ENCODE measurements at regions not wholly inside any gene's neighbourhood (a gene's known extent, or its start where the extent isn't known, plus 50 kb on each side); places are given as distances from the start of the nearest gene placed in this dataset.

GRCh38 chr18:21997207-21998143 lies 171.9 kb upstream of the GATA6 start:
- no peak for DNase-seq

DNA sequence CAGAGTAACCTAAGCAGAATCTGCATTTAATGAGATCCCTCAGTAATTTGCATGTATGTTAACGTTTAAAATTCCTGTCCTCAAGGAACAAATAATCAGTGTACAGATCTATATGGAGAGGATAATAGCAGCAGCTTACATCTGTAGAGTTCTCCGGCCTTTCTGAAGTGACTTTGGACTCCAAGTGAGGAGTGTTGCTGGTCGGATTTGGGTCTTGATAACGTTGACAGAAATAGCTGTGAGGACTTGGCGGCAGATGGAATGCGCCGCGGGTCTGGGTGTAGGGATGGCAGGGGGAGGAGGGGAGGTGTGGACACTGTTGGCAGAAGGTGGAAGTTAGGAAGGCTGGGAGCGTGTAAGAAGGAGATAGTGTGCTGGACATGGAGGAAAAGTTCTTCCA lies 170.9 kb upstream of the GATA6 start:
- no peak for DNase-seq

- no peak for DNase-seq
Measured at GRCh38 chr18:22001912-22002487, 167.4 kb upstream of the GATA6 start.

DNA sequence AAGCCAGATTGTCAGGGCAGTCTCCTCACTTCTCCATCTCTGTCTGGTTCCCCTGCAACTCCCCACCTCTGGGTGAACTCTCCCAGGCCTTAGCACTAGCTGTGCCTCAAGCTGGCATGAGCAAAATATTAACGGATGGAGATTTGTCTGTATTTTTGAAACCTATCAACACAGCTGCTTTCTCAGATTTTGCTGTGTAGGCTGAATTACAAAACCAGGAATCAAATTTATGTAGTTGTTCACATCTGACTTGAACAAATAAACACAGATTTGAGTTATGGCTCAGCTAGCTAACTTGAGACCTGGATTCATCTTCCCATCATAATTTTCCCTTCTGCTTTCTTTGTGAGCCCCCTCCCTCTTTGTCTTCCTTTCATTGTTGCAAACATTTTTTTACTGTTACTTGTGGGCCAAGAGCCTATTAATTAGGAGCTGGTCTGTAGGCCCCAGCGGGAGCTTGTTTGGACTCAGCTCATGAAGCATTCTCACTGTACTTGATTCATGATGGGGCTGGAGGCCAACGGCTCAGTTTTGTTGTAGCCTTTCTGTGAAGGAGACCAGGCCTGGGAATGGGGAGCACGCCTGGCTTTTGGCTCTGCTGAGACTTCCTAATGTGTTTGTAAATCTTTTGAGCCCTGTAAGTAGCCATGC lies 164.1 kb upstream of the GATA6 start:
- DNase-seq = no peak

DNA sequence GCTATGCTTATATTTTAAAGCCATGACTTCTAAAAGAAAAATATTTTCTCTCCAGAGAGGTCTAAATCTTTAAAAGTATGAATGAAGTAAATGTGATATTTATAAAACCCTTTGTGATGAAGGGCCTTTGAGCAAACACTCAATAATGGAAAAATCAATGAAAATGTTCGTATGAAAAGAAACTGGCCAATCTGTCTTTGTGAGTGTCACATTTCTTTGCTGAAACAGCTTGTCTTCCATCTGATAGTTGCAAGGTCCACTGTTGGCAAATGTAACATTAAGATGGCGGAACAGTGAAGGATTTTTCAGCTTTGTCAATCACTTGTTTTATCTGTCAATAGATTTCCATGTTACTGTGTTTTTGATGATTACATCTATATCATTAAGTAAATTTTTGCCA lies 162.9 kb upstream of the GATA6 start:
- no peak for DNase-seq

DNA sequence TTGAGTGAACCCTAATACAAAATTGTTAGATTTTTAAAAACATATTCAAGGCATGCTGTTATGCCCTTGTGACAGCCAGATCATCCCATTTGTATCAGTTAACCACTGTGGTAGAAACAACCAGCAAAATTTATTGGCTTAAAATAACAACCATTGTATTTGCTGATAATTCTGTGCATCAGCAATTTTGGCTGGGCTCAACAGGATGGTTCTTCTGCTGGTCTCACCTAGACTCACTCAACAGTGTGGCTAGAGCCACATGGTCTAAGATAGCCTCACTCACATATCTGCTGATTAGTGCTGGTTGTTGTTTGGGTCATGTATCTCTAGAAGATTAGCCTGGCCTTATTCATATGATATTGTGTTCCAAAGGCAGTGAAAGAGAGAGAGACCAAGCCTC lies 160.1 kb upstream of the GATA6 start:
- DNase-seq = no peak

- DNase-seq = no peak
Measured at GRCh38 chr18:22013993-22014392, 155.4 kb upstream of the GATA6 start.

DNA sequence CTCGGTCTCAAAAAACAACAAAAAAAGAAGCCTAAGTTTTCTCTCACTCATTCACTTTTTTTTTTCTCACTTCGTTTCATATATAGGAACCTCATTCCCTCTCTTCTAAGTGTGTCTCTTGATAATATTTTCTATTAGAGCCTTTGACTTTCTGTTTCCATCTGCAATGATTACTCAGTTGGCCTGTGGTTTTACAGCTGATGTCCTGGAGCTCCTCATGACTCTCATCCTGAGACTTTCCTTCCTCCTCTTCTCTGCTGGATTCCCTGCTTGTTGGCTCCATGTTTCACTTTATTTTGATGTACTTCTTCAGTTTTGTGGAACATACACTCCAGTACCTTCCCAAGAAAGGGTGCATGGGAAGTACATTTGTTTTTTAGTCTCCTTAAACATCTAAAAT lies 154.2 kb upstream of the GATA6 start:
- no peak for DNase-seq

DNA sequence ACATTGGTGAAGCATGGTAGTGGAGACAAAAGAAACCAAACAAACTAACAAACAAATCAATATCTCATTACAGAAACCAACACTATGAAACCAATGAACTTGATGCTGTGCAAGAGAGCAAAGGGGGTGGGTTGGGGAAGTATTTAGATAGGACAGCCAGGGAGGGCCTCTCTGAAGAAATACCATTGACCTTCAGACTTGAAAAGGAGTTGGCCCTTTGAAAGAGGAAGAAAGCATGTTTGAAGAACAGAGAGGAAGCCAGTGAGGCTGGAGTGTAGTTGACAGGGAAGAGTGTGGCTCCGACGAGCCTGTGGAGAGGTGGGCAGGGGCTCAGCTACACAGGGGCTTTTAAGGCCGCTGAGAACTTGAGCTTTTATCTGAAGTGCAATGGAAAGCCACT lies 151.0 kb upstream of the GATA6 start:
- DNase-seq = no peak

DNA sequence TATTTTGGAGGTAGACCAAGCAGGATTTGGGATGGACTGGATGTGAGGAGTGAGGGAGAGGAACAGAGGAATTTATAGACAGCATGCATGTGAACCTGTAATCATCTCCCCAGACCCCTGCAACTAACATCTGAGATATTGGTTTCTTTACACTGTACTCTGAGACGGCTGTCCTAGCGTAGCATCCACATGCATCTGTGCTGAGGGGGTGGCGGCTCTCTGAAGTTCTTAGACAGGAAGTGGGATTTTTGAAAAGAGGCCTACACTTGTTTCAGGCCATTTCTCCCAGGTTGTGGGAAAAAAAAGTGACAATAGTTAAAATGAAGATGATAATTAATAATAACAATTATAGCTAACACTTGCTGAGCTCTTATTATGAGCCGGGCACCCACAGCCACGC lies 150.2 kb upstream of the GATA6 start:
- DNase-seq = no peak

- DNase-seq = no peak
Measured at GRCh38 chr18:22020127-22020866, 149.1 kb upstream of the GATA6 start.

DNA sequence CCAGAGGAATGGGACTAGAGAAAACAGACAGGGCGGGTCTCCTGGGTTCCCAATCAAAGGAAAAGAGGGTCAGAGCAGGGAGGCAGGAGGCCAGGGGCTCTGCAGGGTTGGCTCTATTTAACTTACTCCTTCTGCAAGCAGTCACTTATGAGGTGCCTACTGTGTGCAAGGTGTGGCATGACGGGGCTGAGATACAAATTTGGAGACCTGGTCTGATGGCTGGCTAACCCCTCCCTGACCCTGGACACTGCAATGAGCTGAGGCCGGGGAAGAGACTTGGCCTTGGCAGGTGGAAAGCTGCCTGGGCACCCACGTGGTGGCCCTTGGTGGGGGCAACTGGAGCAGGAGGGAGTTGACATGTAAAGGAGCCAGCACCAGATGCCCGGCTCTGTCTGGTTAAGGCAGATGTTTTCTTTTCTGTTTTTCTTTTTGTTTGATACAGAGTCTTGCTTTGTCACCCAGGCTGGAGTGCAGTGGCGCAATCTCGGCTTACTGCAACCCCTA lies 148.5 kb upstream of the GATA6 start:
- DNase-seq = no peak

DNA sequence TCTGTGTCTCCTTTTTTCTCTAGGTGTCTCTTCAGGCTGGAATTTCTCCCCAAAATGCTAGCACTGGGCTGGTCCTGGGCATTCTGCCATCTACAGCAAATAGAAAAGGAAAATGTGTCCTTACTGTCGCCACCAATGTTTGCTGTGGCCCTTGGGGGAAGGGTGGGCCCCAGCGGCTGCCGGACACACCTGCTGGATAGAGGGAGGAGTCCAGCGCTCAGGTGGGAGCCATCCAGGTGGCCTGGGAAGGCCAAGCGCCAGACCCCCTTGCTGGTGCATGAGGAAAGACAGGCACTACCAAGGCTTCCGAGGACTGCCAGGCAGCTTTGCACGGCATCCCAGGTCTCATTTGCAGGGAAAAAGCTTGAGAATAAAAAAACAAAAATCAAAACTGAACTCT lies 147.7 kb upstream of the GATA6 start:
- DNase-seq = no peak

DNA sequence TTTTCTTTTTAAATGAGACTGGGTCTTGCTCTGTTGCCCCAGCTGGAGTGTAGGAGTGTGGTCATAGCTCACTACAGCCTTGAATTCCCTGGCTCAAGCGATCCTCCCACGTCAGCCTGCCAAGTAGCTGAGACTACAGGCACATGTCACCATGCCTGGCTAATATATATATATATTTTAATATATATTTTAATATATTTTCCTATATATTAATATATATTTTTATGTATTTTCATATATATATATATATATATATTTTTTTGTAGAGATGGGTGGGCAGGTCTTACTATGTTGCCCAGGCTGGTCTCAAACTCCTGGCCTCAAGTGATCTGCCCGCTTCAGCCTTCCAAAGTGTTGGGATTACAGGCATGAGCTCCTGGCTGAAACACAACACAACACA lies 144.5 kb upstream of the GATA6 start:
- DNase-seq = no peak

DNA sequence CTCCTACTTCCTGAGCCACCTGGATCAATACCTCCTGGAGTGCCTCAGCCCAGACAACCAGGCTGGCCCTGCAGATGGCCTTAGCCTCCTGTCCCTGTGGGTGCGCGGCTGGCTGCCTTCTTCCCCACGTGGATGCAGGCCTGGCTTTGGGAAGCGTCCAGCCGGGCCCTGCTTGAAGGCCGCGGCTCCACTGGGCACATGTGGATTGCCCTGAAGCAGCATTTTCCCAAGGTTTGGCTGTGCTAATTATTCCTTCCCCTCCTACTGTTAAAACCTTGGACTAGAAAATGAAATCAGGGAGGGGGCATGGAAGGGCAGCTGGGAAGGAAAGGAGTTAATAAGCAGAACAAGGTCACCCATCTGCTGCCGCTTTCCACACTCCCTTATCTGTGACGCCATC lies 143.0 kb upstream of the GATA6 start:
- DNase-seq = no peak

DNA sequence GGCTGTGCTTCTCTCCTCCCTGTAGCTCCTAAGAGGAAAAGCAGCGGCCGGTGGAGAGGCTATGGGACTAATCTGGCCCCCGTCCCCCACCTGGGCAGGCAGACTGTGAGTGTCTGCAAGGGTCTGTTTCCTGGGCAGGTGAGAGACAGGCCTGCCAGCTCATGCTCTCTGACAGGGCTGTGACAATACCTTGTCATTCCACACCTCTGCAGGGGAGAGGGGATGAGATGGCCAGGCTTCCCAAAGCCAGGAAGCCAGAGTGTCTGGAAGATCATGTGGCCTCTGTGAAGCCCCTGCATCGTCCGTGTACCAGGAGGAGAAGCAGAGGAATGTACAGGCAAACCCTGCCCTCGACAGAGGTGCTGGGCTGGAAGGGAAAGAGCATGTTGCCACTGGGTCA lies 142.5 kb upstream of the GATA6 start:
- DNase-seq = no peak

DNA sequence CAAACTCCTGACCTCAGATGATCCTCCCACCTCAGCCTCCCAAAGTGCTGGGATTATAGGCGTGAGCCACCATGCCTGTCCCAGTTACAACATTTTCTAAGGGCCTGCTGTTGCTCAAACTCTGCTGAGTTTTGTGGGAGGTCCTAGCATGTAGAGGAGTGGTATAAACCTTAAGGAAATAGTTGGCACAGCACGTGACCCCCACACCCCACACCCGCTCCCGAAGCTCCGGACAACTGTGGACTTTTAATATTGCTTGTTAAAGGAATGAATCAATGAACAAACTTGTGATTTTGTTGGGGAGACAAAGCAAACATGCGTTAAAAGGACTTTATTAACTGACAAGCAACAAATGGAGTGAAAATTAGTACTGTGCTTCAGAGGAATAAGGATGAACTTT lies 137.8 kb upstream of the GATA6 start:
- no peak for DNase-seq

- no peak for DNase-seq
Measured at GRCh38 chr18:22032392-22032961, 136.9 kb upstream of the GATA6 start.

GRCh38 chr18:22033085-22033484 lies 136.3 kb upstream of the GATA6 start:
- no peak for DNase-seq

DNA sequence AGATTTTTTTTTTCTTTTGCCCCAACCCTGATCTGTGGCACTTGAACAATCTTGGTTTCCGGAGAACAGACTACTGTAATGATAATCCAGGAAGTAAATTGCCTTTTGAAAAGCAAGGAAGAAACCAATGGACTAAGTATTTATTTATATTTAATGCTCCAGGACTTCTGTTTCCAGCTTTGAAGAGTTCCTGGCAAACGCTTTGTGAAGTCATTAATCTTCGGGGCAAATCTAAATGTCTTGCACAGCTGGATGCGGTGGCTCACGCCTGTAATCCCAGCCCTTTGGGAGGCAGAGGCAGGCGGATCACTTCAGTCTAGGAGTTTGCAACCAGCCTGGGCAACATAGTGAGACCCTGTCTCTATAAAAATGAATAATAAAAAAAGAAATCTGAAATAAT lies 135.1 kb upstream of the GATA6 start:
- DNase-seq = no peak

DNA sequence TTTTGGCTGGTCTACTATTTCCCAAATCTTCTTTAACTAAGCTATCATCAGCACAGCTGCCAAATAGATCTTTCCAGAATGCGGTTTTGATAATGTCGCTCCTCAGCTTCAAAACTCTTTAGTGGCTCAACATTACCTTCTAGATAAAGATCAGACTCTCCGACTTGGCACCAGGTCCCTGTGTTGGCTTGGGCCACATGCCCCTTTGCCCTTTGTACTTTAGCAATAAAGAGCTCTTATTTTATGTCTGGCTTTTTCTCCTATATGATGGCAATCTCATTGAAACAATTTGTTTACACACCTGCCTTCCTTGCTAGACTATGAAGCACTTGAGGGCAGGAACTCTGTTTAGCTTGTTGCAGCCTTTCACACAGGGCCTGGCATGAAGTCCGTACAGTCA lies 128.9 kb upstream of the GATA6 start:
- no peak for DNase-seq

DNA sequence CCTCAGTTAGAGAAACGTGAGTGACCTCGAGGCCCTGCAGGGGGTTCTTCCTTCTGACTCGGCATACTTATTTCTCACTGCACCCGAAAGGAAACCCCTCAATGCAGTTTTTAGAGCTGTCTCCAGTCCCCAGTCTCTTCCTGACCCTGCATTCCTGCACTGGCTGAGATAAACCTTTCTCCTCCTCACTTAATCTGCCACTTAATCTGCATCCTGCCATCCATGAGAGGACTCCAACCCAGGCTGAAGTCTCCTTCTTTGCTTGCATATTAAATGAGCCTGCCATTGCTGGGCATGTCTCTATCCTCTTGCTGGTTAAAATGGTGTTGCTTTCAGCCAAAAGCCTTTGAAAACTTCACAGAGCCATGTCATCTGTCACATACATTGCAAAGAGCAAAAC lies 125.6 kb upstream of the GATA6 start:
- DNase-seq = no peak
